ENCODE measurements at regions not wholly inside any gene's neighbourhood (a gene's known extent, or its start where the extent isn't known, plus 50 kb on each side); places are given as distances from the start of the nearest gene placed in this dataset.

GRCh38 chr9:16315720-16316119 lies 554.8 kb downstream of the BNC2 start:
- no peak for DNase-seq

- DNase-seq: no peak
Measured at GRCh38 chr9:16316456-16316855, 554.0 kb downstream of the BNC2 start.

- DNase-seq: no peak
Measured at GRCh38 chr9:16316911-16317817, 553.3 kb downstream of the BNC2 start.

- no peak for DNase-seq
Measured at GRCh38 chr9:16318516-16319060, 551.9 kb downstream of the BNC2 start.

GRCh38 chr9:16319646-16320045 lies 550.8 kb downstream of the BNC2 start:
- DNase-seq: no peak

- no peak for DNase-seq
Measured at GRCh38 chr9:16320338-16320902, 550.0 kb downstream of the BNC2 start.

GRCh38 chr9:16321461-16322119 lies 548.9 kb downstream of the BNC2 start:
- DNase-seq: no peak

GRCh38 chr9:16322849-16323248 lies 547.6 kb downstream of the BNC2 start:
- DNase-seq: no peak

- DNase-seq: no peak
Measured at GRCh38 chr9:16325966-16326365, 544.5 kb downstream of the BNC2 start.

- no peak for DNase-seq
Measured at GRCh38 chr9:16328349-16328748, 542.1 kb downstream of the BNC2 start.

- no peak for DNase-seq
Measured at GRCh38 chr9:16329671-16330113, 540.8 kb downstream of the BNC2 start.

- DNase-seq: no peak
Measured at GRCh38 chr9:16331031-16331430, 539.4 kb downstream of the BNC2 start.

- no peak for DNase-seq
Measured at GRCh38 chr9:16331527-16331926, 538.9 kb downstream of the BNC2 start.

- no peak for DNase-seq
Measured at GRCh38 chr9:16333691-16334090, 536.8 kb downstream of the BNC2 start.

- no peak for DNase-seq
Measured at GRCh38 chr9:16335788-16336580, 534.5 kb downstream of the BNC2 start.

GRCh38 chr9:16336833-16337232 lies 533.6 kb downstream of the BNC2 start:
- DNase-seq: no peak

- DNase-seq: no peak
Measured at GRCh38 chr9:16337322-16338029, 533.0 kb downstream of the BNC2 start.

GRCh38 chr9:16341177-16341576 lies 529.3 kb downstream of the BNC2 start:
- no peak for DNase-seq

GRCh38 chr9:16342246-16343020 lies 528.0 kb downstream of the BNC2 start:
- DNase-seq: no peak

- DNase-seq: no peak
Measured at GRCh38 chr9:16343249-16344237, 526.9 kb downstream of the BNC2 start.
